Stimulated activated CD8-positive, alpha-beta memory T cell treated with anti-CD3 and anti-CD28 coated beads, Interleukin-7, amount 100 ng/mL, for 24 hours (primary cell): ENCODE measurements at regions not wholly inside any gene's neighbourhood (a gene's known extent, or its start where the extent isn't known, plus 50 kb on each side); places are given as distances from the start of the nearest gene placed in this dataset.
A peak's percentile ranks its signal among the peaks of the same experiment; 100 is the strongest.

Experiments
- DNase-seq: peaks from one replicate; pipeline ENCODE4 v3.0.0-alpha.2; 2020; ENCODE audit warnings: low read depth

GRCh38 chr18:5091741-5092140, 105.3 kb downstream of the AKAIN1 start:
- DNase-seq = no peak

GRCh38 chr18:5075297-5075696, 121.8 kb downstream of the AKAIN1 start:
- DNase-seq = no peak

- DNase-seq = no peak
Measured at GRCh38 chr18:5073026-5073944, 123.8 kb downstream of the AKAIN1 start.

GRCh38 chr18:5068851-5069250, 128.2 kb downstream of the AKAIN1 start:
- DNase-seq = no peak

GRCh38 chr18:5066380-5066977, 130.6 kb downstream of the AKAIN1 start:
- DNase-seq = no peak

- no peak for DNase-seq
Measured at GRCh38 chr18:5065615-5066014, 131.4 kb downstream of the AKAIN1 start.

- DNase-seq = no peak
Measured at GRCh38 chr18:5064841-5065370, 132.2 kb downstream of the AKAIN1 start.

GRCh38 chr18:5061785-5062184, 135.3 kb downstream of the AKAIN1 start:
- DNase-seq = no peak

- DNase-seq = no peak
Measured at GRCh38 chr18:5060543-5060942, 136.5 kb downstream of the AKAIN1 start.

- DNase-seq = no peak
Measured at GRCh38 chr18:5059696-5060032, 137.4 kb downstream of the AKAIN1 start.

GRCh38 chr18:5058768-5059695, 138.0 kb downstream of the AKAIN1 start:
- no peak for DNase-seq

- DNase-seq = peak; percentile 12
Measured at GRCh38 chr18:5057386-5058348, 139.4 kb downstream of the AKAIN1 start.

- DNase-seq = no peak
Measured at GRCh38 chr18:5052491-5052890, 144.6 kb downstream of the AKAIN1 start.

- DNase-seq = no peak
Measured at GRCh38 chr18:5051207-5051606, 145.8 kb downstream of the AKAIN1 start.

- no peak for DNase-seq
Measured at GRCh38 chr18:5049124-5049523, 147.9 kb downstream of the AKAIN1 start.

- DNase-seq = no peak
Measured at GRCh38 chr18:5040476-5040875, 156.6 kb downstream of the AKAIN1 start.

- no peak for DNase-seq
Measured at GRCh38 chr18:5036523-5036922, 160.5 kb downstream of the AKAIN1 start.

- no peak for DNase-seq
Measured at GRCh38 chr18:5031216-5031615, 165.8 kb downstream of the AKAIN1 start.

GRCh38 chr18:5030636-5031035, 166.4 kb downstream of the AKAIN1 start:
- DNase-seq = no peak

- DNase-seq = no peak
Measured at GRCh38 chr18:5029592-5029991, 167.5 kb downstream of the AKAIN1 start.

GRCh38 chr18:5024741-5025140, 172.3 kb downstream of the AKAIN1 start:
- DNase-seq = no peak
